Fibroblast of skin of left biceps (primary cell): ENCODE measurements at regions not wholly inside any gene's neighbourhood (a gene's known extent, or its start where the extent isn't known, plus 50 kb on each side); places are given as distances from the start of the nearest gene placed in this dataset.

ENCODE experiments used
- DNase-seq, 2 experiments: peaks; one replicate each; pipeline ENCODE4 v3.0.0-alpha.2; 2013; ENCODE audit warnings: low read depth in 2 of 2

GRCh38 chr11:8826139-8826786 is 84.7 kb upstream of the AKIP1 start:
- no peak for DNase-seq

- no peak for DNase-seq
These were observed 84.0 kb upstream of the AKIP1 start for GRCh38 chr11:8826901-8827560.

- DNase-seq, result no peak
These were observed 82.9 kb upstream of the AKIP1 start for GRCh38 chr11:8828046-8828445.

- DNase-seq, result no peak
These were observed 82.2 kb upstream of the AKIP1 start for GRCh38 chr11:8828580-8829361.

- no peak for DNase-seq
These were observed 81.4 kb upstream of the AKIP1 start for GRCh38 chr11:8829556-8829955.

- no peak for DNase-seq
These were observed 80.3 kb upstream of the AKIP1 start for GRCh38 chr11:8830641-8831040.

DNA sequence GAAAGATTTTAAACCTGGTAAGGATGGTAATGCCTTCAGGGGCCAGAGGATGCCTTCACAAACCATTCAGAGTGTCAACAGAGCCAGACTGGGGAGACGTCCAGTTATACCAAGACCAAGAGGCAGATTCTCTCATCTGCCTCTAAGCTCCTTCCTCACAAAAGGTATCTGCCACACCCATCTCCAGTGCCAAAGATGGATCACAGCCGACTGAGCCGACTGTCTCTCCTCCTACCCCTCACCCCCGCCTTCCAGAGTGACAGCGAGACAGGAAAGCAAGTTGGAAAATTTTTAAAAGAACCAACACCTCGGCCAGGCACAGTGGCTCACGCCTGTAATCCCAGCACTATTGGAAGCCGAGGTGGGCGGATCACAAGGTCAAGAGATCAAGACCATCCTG is 79.1 kb upstream of the AKIP1 start:
- DNase-seq, result no peak

DNA sequence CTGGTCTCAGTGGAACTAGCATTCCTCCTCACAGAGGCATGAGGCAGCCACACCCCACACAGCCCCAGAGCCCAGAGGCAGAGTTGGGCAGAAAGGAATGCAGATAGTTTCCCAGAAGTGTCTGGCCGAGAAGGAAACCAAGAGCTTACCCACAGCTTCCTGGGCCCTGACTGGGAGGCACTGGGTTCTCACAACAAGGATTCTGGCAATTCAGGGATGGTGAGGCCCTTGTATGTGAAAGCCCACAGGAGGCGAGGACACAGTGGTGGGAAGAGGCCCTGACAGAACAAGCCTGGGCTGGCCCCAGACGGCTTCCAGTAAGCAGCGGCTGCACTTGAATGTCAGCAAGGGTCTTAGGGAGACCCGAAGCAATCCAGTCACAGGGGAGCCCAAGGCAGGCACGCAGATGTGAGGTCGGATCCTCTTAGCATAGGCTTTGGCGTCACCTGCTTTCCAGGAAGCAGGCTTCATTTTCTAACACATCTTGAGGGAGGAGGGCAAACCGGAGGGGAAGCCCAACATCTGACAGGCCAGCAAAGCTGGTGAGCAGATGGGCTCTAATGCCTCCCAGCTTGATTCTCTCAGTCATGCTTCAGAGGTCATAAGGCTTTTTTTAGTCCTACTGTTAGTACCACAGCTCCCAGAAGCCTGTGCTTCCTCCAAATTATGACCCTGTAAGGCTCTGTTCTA is 78.3 kb upstream of the AKIP1 start:
- peak in 1 of 2 experiments; percentile 46 for DNase-seq

DNA sequence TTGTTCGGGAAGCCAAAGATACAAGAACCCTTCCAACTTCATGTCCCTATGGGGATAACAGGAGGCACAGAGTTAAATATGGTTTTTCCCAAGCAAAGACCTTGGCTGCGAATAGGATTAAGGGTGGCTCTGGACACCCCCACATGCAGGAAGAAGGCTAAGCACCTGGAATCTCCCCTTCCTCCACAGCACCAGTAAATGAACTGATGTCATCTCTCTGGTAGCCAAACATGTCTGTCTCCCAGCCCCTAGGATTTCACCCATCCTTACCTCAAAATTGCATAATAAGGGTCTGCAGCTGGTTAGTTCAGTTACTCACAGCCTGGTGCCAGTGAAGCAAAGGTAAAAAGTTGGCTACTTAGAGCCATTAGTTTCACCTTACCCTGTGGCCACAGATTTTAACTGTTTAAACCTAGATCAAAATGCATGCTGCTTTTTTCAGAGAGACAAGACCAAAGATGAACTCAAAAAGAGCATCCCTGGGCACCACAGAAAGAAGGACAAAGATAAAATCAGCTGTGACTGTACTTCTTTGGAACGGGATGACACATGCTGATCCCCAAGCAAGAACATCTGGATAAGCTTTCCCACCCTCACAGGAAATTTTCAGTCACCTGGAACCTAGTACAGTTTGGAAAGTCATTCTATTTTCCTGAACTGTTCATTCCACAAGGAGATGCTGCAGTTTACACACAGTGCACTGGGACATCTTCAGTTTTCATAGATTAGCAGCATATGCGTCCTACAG is 77.2 kb upstream of the AKIP1 start:
- DNase-seq, result no peak

- DNase-seq, result no peak
These were observed 76.6 kb upstream of the AKIP1 start for GRCh38 chr11:8834379-8834778.

DNA sequence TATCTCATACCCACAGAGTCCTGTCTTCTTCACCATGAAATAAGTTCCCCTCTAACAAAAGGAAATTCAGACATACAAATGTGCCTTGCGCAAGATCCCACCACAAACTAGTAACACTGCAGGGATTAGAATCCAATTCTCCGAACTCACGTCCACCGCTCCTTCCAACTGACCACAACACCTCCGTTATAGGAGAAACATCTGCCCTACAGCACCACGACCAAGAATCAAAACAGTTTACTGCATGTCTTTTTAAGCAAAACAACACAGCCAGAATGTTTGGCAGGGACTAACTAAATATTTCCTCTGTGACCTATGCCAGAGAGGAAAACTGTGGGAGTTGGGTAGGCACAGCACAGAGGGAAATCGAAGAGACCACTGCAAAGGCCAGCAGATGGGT is 72.7 kb upstream of the AKIP1 start:
- no peak for DNase-seq

GRCh38 chr11:8839306-8839956 is 71.6 kb upstream of the AKIP1 start:
- no peak for DNase-seq

GRCh38 chr11:8839957-8840945 is 70.7 kb upstream of the AKIP1 start:
- DNase-seq, result no peak

DNA sequence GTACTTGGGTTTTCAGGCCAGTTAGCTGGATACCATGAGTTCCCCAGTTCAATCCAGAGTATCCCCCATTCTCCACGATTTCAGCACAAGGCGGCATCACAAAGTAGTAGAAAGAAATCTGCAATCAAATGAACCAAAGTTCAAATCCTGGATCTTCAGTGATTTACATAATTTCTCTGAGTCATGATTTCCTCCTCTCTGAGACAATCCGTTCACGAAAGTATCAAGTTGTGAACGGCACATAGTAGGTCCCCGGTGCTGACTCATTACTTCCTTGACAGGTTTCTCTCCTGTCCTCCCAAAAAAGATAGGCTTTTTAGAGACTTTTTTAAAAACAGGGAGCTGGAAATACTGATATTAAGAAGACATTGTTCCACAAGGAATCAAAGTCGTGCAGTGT is 69.1 kb upstream of the AKIP1 start:
- no peak for DNase-seq

GRCh38 chr11:8858808-8859207 is 52.2 kb upstream of the AKIP1 start:
- DNase-seq, result no peak
